Stimulated activated CD8-positive, alpha-beta memory T cell treated with anti-CD3 and anti-CD28 coated beads, Interleukin-12 subunit alpha, Interleukin-12 subunit beta, amount 100 ng/mL, for 24 hours (primary cell): ENCODE measurements at regions not wholly inside any gene's neighbourhood (a gene's known extent, or its start where the extent isn't known, plus 50 kb on each side); places are given as distances from the start of the nearest gene placed in this dataset.

Experiments
- DNase-seq: peaks from one replicate; pipeline ENCODE4 v3.0.0-alpha.2; 2020; ENCODE audit errors: extremely low read depth

DNA sequence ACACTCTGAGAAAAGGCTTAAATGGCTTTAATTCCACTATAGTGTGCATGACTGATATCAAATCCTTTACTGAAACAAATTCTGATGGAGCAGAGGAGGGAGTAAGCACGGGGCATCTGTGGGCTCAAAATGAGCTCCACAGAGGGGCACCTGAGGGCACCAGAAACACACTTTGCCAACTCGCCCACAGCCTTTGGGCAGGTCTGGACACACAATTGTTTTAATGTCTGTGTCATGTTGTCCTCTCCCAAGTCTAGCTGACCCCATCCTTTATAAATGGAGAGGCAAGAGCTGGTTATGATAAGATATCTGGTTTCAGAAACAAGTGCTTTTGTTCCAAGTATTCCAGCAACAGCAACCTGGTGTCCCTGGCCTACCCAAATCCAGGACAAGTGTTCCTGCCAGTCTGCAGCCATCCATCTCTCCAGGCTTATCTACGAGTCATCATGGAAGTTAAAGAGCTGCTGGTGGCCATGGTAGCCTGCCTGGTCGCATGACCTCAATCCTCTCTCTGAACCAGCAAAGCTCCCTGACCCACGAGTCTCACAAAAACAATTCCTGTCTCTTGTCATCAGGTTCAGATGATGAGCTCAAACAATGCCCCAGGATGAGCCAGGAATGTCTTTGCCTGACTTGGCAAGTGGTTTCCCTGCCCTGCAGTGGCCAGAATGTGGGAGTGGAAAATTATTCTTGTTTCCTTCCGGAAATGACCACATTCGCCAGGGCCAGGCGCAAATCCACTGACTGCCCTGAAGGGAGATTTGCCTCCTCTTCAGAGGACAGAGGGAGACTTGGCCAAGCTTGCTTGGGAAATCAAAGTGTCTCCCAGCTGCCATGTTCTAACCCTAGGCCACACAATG, 64.4 kb upstream of the TPM1 start:
- DNase-seq, result no peak

DNA sequence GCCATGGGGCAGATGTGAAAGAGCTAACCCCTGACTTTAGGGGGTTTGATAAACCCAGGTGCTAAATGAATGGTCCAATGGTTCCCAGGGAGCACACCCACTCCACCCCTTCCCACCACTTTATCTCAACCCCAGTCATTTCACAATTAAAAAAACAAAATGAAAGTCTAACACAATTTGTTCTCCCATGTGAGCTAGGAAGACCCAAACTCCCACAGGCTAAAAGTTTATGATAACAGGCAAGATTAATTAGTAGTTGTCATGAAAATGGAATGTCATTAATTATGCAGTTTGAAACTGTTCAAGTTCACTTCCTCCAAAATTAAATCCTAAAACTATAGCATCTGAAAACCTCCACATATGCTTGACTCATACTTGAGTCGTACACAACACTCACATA, 63.3 kb upstream of the TPM1 start:
- DNase-seq, result no peak

- no peak for DNase-seq
Measured at GRCh38 chr15:62981071-62981470, 61.5 kb upstream of the TPM1 start.

DNA sequence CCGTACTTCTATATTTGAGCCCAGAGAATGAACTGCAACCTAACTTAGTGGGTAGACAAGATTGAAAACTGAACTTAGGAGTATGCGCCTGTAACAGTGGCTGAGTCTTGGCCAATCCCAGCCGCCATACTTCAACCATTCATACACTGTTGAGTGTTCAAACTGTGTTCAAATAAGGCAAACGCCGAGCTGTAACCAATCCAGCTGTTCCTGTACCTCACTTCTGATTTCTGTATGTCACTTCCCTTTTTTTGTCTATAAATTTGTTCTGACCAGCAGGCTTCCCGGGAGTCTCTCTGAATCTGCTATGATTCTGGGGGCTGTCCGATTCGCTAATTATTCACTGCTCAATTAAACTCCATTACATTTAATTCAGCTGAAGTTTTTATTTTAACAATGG, 58.6 kb upstream of the TPM1 start:
- DNase-seq, result no peak

- no peak for DNase-seq
Measured at GRCh38 chr15:62985768-62986167, 56.8 kb upstream of the TPM1 start.

DNA sequence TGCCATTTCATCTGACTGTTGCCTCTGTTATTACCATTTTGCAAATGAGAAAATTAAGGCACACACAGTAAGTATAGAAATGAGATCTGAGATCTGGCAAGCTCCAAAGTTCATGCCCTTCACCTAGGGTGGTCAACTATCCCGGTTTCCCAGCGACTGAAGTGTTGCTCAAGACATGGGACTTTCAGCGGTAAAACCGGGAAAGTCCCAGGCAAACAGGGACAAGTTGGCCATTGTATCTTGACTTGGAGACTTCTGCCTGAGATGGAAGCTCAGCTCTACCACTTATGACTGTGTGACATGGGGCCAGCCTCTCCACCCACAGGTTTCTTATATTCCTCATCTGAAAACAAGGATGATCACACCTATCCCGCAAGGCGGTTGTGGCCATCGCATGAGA, 55.6 kb upstream of the TPM1 start:
- no peak for DNase-seq

DNA sequence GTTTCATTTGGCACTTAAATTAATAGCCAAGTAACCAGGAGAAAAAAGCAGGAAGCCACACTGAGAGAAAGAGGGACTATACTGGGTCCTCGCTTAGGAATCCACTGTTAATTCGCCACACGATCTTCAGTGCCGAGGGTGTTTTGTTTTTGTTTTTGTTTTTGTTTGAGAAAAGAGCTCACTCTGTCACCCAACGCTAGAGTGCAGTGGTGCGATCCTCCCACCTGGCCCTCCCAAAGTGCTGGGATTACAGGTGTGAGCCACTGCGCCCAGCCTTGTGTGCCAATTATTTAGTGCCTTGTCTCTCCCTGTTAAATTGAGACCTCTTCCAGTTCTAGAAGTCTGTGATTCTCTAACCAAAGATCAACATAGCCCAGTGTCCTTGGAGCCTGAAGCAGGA, 53.8 kb upstream of the TPM1 start:
- no peak for DNase-seq

GRCh38 chr15:62989366-62990055, 53.0 kb upstream of the TPM1 start:
- no peak for DNase-seq

- DNase-seq, result no peak
Measured at GRCh38 chr15:62991698-62992097, 50.8 kb upstream of the TPM1 start.

DNA sequence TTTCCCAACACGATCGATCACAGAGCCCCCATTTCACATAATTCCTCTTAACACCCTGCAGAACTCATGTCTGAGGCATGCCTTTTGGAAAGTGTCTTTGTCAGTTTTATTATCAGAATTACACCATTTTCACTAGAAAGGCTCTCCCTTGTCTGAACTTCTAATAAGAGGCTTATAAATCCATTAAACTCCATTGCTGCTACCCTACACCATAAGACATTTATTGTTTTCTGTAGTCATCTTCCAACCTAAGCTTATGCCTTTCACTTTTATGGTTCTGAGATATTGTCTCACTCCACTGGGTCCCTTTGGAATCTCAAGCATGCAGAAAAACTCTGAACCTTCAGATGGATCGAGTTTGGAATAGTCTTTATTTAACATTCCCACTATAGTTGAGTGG, 50.2 kb upstream of the TPM1 start:
- no peak for DNase-seq
